HCT116 (cell line): ENCODE measurements at regions not wholly inside any gene's neighbourhood (a gene's known extent, or its start where the extent isn't known, plus 50 kb on each side); places are given as distances from the start of the nearest gene placed in this dataset.

Source experiments
- ATAC-seq: fragments of 200-7000 bp; cut with Tn5 transposase; 2 replicates; pipeline ENCODE4 v1.9.1; 2020; ENCODE audit warnings: mild to moderate bottlenecking, moderate library complexity
- BruUV-seq: library from RNA; stranded (reverse); fragments of 400-500 nt; replicated peaks from 2 replicates; lab custom pipeline; 2021; lab: Mats Ljungman, UMichigan
- CTCF ChIA-PET: fragments of 300-600 bp; sonication (Branson Sonifier 250); formaldehyde crosslinking; loops from one replicate; lab custom pipeline; 2021; ENCODE audit warnings: antibody characterized with exemption; lab: Charles Lee
- POLR2A ChIA-PET: fragments of 300-600, 350-600 bp; sonication (Branson Sonifier 250); formaldehyde crosslinking; loops from one replicate; lab custom pipeline; 2021; ENCODE audit warnings: antibody characterized with exemption; lab: Charles Lee
- RAD21 ChIA-PET, 2 experiments: fragments of 300-600 bp; sonication (Branson Sonifier 250); formaldehyde crosslinking; loops; one replicate each; lab custom pipeline; 2023; ENCODE audit warnings: low total read pairs in 2 of 2; ENCODE audit not compliant: uncharacterized antibody in 2 of 2, unreplicated experiment in 2 of 2, low non-redundant PET in 1 of 2; lab: Charles Lee
- DNase-seq: peaks from one replicate; pipeline ENCODE4 v3.0.0-alpha.2; 2010; ENCODE audit warnings: low read depth, low spot score
- H2AFZ ChIP-seq: fragments of 200-600 bp; shearing (Covaris generic), sonication (generic); 2 replicates; pipeline ENCODE4 v1.6.1; 2017; ENCODE audit warnings: low read depth, mixed run types, mixed read lengths, antibody characterized with exemption, low read length; ENCODE audit not compliant: poor library complexity, severe bottlenecking
- H3K27ac ChIP-seq: 2 replicates; pipeline ENCODE4 v1.5.1; 2012; ENCODE audit warnings: low read depth, low read length
- H3K27me3 ChIP-seq: fragments of 200-600 bp; sonication (generic); 2 replicates; pipeline ENCODE4 v1.6.1; 2016; ENCODE audit warnings: mixed run types, low read length, mixed read lengths; ENCODE audit not compliant: insufficient read depth
- H3K36me3 ChIP-seq, 2 experiments: fragments of 200-500 bp in 1 of 2; fragments of 200-600 bp in 1 of 2; sonication (Bioruptor generic) in 1 of 2; sonication (generic) in 1 of 2; 2 replicates each; pipeline versions ENCODE4 v1.5.1 to v1.6.1; 2014 to 2016; ENCODE audit warnings: low read length in 2 of 2, inconsistent platforms in 1 of 2, mixed read lengths in 1 of 2, mixed run types in 1 of 2; ENCODE audit not compliant: insufficient read depth in 2 of 2, control insufficient read depth in 1 of 2
- H3K4me1 ChIP-seq, 2 experiments: fragments of 200-600 bp in 1 of 2; sonication (generic) in 1 of 2; 2 replicates each; pipeline versions ENCODE4 v1.5.1 to v1.6.1; 2012 to 2017; ENCODE audit warnings: low read length in 2 of 2, inconsistent platforms in 1 of 2, mild to moderate bottlenecking in 1 of 2, mixed read lengths in 1 of 2, mixed run types in 1 of 2, moderate library complexity in 1 of 2; ENCODE audit not compliant: insufficient read depth in 2 of 2, control insufficient read depth in 1 of 2
- H3K4me2 ChIP-seq: fragments of 200-600 bp; sonication (generic); 2 replicates; pipeline ENCODE4 v1.6.1; 2017; ENCODE audit warnings: mixed run types, low read length, mixed read lengths
- H3K4me3 ChIP-seq, 2 experiments: fragments of 200-600 bp in 1 of 2; sonication (generic) in 1 of 2; replicated peaks in 1 of 2; 2 replicates each; pipeline ENCODE4 v1.5.1; 2011 to 2016; ENCODE audit warnings: low read length in 2 of 2, control low read depth in 1 of 2, low read depth in 1 of 2, mild to moderate bottlenecking in 1 of 2, mixed read lengths in 1 of 2, mixed run types in 1 of 2
- H3K79me2 ChIP-seq: fragments of 200-600 bp; sonication (generic); 2 replicates; pipeline ENCODE4 v1.6.1; 2017; ENCODE audit warnings: mild to moderate bottlenecking, mixed run types, low read length, moderate library complexity, mixed read lengths; ENCODE audit not compliant: insufficient read depth
- H3K9ac ChIP-seq: fragments of 200-600 bp; sonication (generic); 2 replicates; pipeline ENCODE4 v1.6.1; 2016; ENCODE audit warnings: low read length, mixed read lengths
- H3K9me2 ChIP-seq: fragments of 200-600 bp; sonication (generic), shearing (Covaris generic); 2 replicates; pipeline ENCODE4 v1.6.1; 2017; ENCODE audit warnings: mixed run types, mild to moderate bottlenecking, moderate library complexity; ENCODE audit not compliant: insufficient read depth
- H3K9me3 ChIP-seq, 2 experiments: fragments of 200-500 bp in 1 of 2; fragments of 200-600 bp in 1 of 2; sonication (Bioruptor generic) in 1 of 2; sonication (generic) in 1 of 2; 2 replicates each; pipeline ENCODE4 v1.6.1; 2014 to 2017; ENCODE audit warnings: low read length in 2 of 2, mixed read lengths in 2 of 2, inconsistent platforms in 1 of 2, low read depth in 1 of 2, mild to moderate bottlenecking in 1 of 2, mixed run types in 1 of 2, moderate library complexity in 1 of 2; ENCODE audit not compliant: control insufficient read depth in 1 of 2, insufficient read depth in 1 of 2
- H4K20me1 ChIP-seq: fragments of 200-600 bp; sonication (generic), shearing (Covaris generic); 2 replicates; pipeline ENCODE4 v1.6.1; 2017; ENCODE audit warnings: mixed run types, mild to moderate bottlenecking, moderate library complexity; ENCODE audit not compliant: insufficient read depth
- ATF3 ChIP-seq: IDR thresholded peaks from 2 replicates; pipeline ENCODE4 v1.6.1; 2012
- CBX3 ChIP-seq: IDR thresholded peaks from 2 replicates; pipeline ENCODE4 v1.6.1; 2012; ENCODE audit warnings: low read depth
- CEBPB ChIP-seq: IDR thresholded peaks from 2 replicates; pipeline ENCODE4 v1.6.1; 2012; ENCODE audit warnings: low read depth
- CTCF ChIP-seq, 3 experiments: fragments of 200-600 bp in 1 of 3; sonication (generic) in 1 of 3; IDR thresholded peaks in 2 of 3; conservative IDR thresholded peaks in 1 of 3; 2 replicates each; pipeline ENCODE4 v1.5.1; 2012 to 2017; ENCODE audit warnings: low read depth in 2 of 3, low read length in 2 of 3, antibody characterized with exemption in 1 of 3, borderline replicate concordance in 1 of 3, control low read depth in 1 of 3, mild to moderate bottlenecking in 1 of 3, mixed read lengths in 1 of 3, mixed run types in 1 of 3, moderate library complexity in 1 of 3; ENCODE audit not compliant: insufficient read depth in 1 of 3
- ELF1 ChIP-seq: IDR thresholded peaks from 2 replicates; pipeline ENCODE4 v1.6.1; 2012; ENCODE audit warnings: low read depth, borderline replicate concordance
- EZH2 ChIP-seq: fragments of 200-600 bp; sonication (generic); IDR thresholded peaks from 2 replicates; pipeline ENCODE4 v1.6.1; 2017; ENCODE audit warnings: antibody characterized with exemption, mixed run types
- JUND ChIP-seq: IDR thresholded peaks from 2 replicates; pipeline ENCODE4 v1.6.1; 2012
- MAX ChIP-seq: IDR thresholded peaks from 2 replicates; pipeline ENCODE4 v1.6.1; 2012
- POLR2A ChIP-seq: IDR thresholded peaks from 2 replicates; pipeline ENCODE4 v1.7.0; 2011; ENCODE audit warnings: borderline replicate concordance; ENCODE audit not compliant: insufficient read depth, insufficient read length; ENCODE audit errors: extremely low read depth
- POLR2AphosphoS5 ChIP-seq: IDR thresholded peaks from 2 replicates; pipeline ENCODE4 v1.6.1; 2011; ENCODE audit warnings: mild to moderate bottlenecking, low read depth, low read length, moderate library complexity
- RAD21 ChIP-seq: IDR thresholded peaks from 2 replicates; pipeline ENCODE4 v1.6.1; 2012; ENCODE audit warnings: low read depth, mild to moderate bottlenecking
- REST ChIP-seq: IDR thresholded peaks from 2 replicates; pipeline ENCODE4 v1.6.1; 2012; ENCODE audit warnings: low read depth
- SIN3A ChIP-seq: IDR thresholded peaks from 2 replicates; pipeline ENCODE4 v1.6.1; 2012; ENCODE audit warnings: low read depth
- SRF ChIP-seq: IDR thresholded peaks from 2 replicates; pipeline ENCODE4 v1.6.1; 2012; ENCODE audit warnings: low read depth
- YY1 ChIP-seq: IDR thresholded peaks from 2 replicates; pipeline ENCODE4 v1.6.1; 2011; ENCODE audit warnings: low read length, low read depth, moderate library complexity, mild to moderate bottlenecking; ENCODE audit not compliant: insufficient replicate concordance; ENCODE audit errors: extremely low read depth
- intact Hi-C: fragments of 100-400 bp; cut with micrococcal nuclease; formaldehyde crosslinking; loops from 2 replicates; pipeline ENCODE4 v1.10.0; 2022

- no peak overlapping the region for H3K9ac ChIP-seq
- no peaks in the 10 kb centered on the region for H3K27me3 ChIP-seq
- CTCF ChIA-PET = interaction anchor here (3.5 kb wide), 1 partner anchor 11 kb away, joined by 23 read pairs; no protein-coding TSS in a partner anchor
- no peak overlapping the region for H2AFZ ChIP-seq
- no peaks in the 10 kb centered on the region for H3K4me1 ChIP-seq
- BruUV-seq = no TSS peak
- ATAC-seq = no peak
- no peaks in the 10 kb centered on the region for H3K9me3 ChIP-seq
- no peaks in the 10 kb centered on the region for H3K36me3 ChIP-seq
- no peaks in the 10 kb centered on the region for H3K79me2 ChIP-seq
- no peak overlapping the region for H3K4me3 ChIP-seq
- H4K20me1 ChIP-seq = no peaks in the 10 kb centered on the region
- no peak for DNase-seq
- RAD21 ChIA-PET = no interaction called here
- POLR2A ChIA-PET = no interaction called here
- no peak overlapping the region for H3K27ac ChIP-seq
- H3K9me2 ChIP-seq = no peaks in the 10 kb centered on the region
- H3K4me2 ChIP-seq = no peak overlapping the region
- intact Hi-C loops = no loop called here
- no peak for TF ChIP-seq ATF3
- no peak for TF ChIP-seq POLR2A
- TF ChIP-seq SIN3A = no peak
- TF ChIP-seq REST = no peak
- TF ChIP-seq YY1 = no peak
- no peak for TF ChIP-seq SRF
- no peak for TF ChIP-seq EZH2
- TF ChIP-seq RAD21 = no peak
- TF ChIP-seq MAX = no peak
- TF ChIP-seq CEBPB = no peak
- TF ChIP-seq CTCF (IDR thresholded peaks at IDR 0.05 in 2 of 3, conservative IDR thresholded peaks at IDR 0.05 in 1 of 3; ENCODE audit: borderline replicate concordance in 1 of 3, insufficient read depth in 1 of 3, low read depth in 2 of 3, low read length in 2 of 3) = no peak
- no peak for TF ChIP-seq ELF1
- TF ChIP-seq JUND = no peak
- no peak for TF ChIP-seq POLR2AphosphoS5
- no peak for TF ChIP-seq CBX3
Measured at GRCh38 chr6:8229915-8230756, 127.8 kb upstream of the EEF1E1 start.
